GM06990 (cell line): ENCODE measurements at regions not wholly inside any gene's neighbourhood (a gene's known extent, or its start where the extent isn't known, plus 50 kb on each side); places are given as distances from the start of the nearest gene placed in this dataset.

Experiments
- DNase-seq: peaks from one replicate; pipeline ENCODE4 v3.0.0-alpha.2; 2011; ENCODE audit not compliant: insufficient read length; ENCODE audit errors: extremely low read depth
- H3K27me3 ChIP-seq: replicated peaks from 2 replicates; pipeline ENCODE4 v1.6.0; 2011; ENCODE audit warnings: low read length; ENCODE audit not compliant: control insufficient read depth, insufficient read depth
- H3K36me3 ChIP-seq: 2 replicates; pipeline ENCODE4 v1.5.1; 2011; ENCODE audit warnings: low read length; ENCODE audit not compliant: control insufficient read depth, insufficient read depth
- H3K4me3 ChIP-seq: replicated peaks from 2 replicates; pipeline ENCODE4 v1.5.1; 2011; ENCODE audit warnings: low read depth, mild to moderate bottlenecking, control low read depth, low read length
- CTCF ChIP-seq: IDR thresholded peaks from 2 replicates; pipeline ENCODE4 v1.5.1; 2011; ENCODE audit warnings: low read length, control low read depth, mild to moderate bottlenecking, inconsistent platforms; ENCODE audit not compliant: insufficient read depth, poor library complexity, severe bottlenecking

GRCh38 chr5:173789031-173789920 is 98.9 kb upstream of the CPEB4 start:
- H3K4me3 ChIP-seq = no peak overlapping the region
- TF ChIP-seq CTCF = no peak
- no peaks in the 10 kb centered on the region for H3K27me3 ChIP-seq
- DNase-seq = peak; percentile 50
- no peaks in the 10 kb centered on the region for H3K36me3 ChIP-seq

DNA sequence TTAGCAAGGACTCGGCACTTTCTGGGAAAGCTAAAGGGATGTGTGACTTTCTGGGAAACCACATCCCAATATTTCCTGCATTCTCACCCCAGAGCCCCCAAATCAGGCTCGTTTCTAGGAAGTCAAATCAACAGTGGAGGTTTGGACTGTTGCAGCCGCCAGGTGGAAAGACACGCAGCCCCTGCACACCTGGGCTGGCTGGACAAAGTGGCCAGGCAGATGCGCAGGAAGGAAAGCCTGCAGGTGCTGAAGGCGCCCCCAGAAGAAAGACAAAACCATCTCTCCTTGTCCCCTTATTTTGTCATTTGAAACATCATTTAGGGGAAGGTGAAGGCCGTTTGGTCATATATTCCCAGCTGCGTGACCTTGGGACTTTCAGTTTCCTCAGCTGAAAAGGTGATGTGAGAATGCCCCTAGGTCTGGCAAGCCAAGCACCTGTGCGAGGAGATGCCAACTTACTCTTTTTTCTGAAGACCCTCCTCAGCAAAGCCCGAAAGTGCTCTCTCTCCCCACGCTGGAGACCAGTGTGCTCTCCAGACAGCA is 97.9 kb upstream of the CPEB4 start:
- Histone ChIP-seq H3K27me3 (no peaks in the 10 kb centered on the region), H3K36me3 (no peaks in the 10 kb centered on the region), H3K4me3 (no peak overlapping the region)
- TF ChIP-seq CTCF = no peak
- DNase-seq = no peak

DNA sequence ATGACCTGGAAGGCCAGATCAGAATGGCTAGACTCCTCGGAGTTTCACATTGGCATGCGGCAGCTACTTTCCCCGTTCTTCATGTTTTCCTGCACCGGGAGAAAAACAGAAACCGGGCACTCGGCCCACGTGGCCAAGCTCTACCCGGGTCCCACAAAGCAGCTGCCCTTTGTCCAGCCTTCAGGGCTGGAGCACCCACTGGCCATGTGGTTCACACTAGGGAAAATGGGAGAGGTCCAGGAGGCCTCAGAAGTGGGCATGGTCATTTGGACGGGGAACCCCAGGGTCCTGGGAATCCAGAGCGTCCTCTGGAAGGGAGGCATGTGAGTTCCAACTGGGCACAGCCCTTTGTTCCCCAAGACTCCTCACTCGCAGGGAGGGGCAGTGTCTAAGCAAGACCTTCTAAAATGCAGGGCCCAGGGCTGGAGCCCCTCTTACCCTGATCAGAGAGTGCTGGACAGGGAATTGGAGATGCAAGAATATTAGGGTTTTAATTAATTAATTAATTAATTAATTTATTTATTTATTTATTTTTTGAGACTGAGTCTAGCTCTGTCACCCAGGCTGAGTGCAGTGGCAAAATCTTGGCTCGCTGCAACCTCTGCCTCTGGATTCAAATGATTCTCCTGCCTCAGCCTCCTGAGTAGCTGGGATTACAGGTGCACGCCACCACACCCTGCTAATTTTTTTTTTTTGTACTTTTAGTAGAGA is 97.2 kb upstream of the CPEB4 start:
- no peak for TF ChIP-seq CTCF
- Histone ChIP-seq H3K36me3 (no peaks in the 10 kb centered on the region), H3K4me3 (no peak overlapping the region), H3K27me3 (no peaks in the 10 kb centered on the region)
- no peak for DNase-seq

DNA sequence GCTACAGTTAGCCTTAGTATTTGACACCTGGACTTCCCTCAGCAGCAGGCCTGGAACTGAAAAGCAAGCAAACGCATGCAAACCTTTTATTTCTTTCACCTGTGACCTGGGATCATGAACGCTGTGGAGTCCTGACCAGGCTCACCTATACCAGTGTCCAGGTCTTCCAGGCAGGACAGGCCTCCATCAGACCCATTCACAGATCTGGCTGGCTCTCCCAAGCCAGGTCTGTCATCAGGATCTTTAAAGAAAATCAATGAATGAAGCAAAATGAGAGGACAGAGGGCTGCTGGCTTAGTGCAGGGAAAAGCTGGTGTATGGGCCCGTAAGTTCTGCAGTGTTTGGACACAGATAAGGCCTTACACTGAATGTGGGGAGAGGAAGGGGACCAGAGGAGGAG is 96.3 kb upstream of the CPEB4 start:
- no peaks in the 10 kb centered on the region for H3K36me3 ChIP-seq
- DNase-seq = no peak
- no peak overlapping the region for H3K4me3 ChIP-seq
- H3K27me3 ChIP-seq = no peaks in the 10 kb centered on the region
- no peak for TF ChIP-seq CTCF

GRCh38 chr5:173792781-173793547 is 95.2 kb upstream of the CPEB4 start:
- Histone ChIP-seq H3K27me3 (no peaks in the 10 kb centered on the region), H3K36me3 (no peaks in the 10 kb centered on the region), H3K4me3 (no peak overlapping the region)
- no peak for TF ChIP-seq CTCF
- DNase-seq = no peak
